H1 (cell line): ENCODE measurements at regions not wholly inside any gene's neighbourhood (a gene's known extent, or its start where the extent isn't known, plus 50 kb on each side); places are given as distances from the start of the nearest gene placed in this dataset.

Experiments used
- CTCF ChIA-PET: fragments of 300-600 bp; sonication (Branson Sonifier 250); formaldehyde crosslinking; loops from one replicate; lab custom pipeline; 2021; ENCODE audit not compliant: partially characterized antibody; lab: Charles Lee
- POLR2A ChIA-PET: fragments of 300-600 bp; sonication (Branson Sonifier 250); formaldehyde crosslinking; loops from one replicate; lab custom pipeline; 2021; ENCODE audit warnings: inconsistent platforms; ENCODE audit not compliant: partially characterized antibody; lab: Charles Lee
- DNase-seq, 2 experiments: peaks; one replicate each; pipeline versions ENCODE4 v3.0.0 to v3.0.0-alpha.2; 2010 to 2022; ENCODE audit warnings: low spot score in 2 of 2, low read depth in 1 of 2, mixed read lengths in 1 of 2
- FAIRE-seq: peaks from 2 replicates; lab custom pipeline; 2011; peaks lifted over from hg19 to GRCh38; lab: Jason Lieb, UNC
- H2AFZ ChIP-seq: 2 replicates; pipeline ENCODE4 v1.8.1; 2012; ENCODE audit warnings: low read length, inconsistent platforms
- H2AK5ac ChIP-seq: 2 replicates; pipeline ENCODE4 v1.6.1; 2013; ENCODE audit warnings: low read depth, low read length
- H2BK120ac ChIP-seq: replicated peaks from 2 replicates; pipeline ENCODE3; 2013; ENCODE audit warnings: low read depth, low read length, inconsistent platforms
- H2BK12ac ChIP-seq: 2 replicates; pipeline ENCODE4 v1.6.1; 2013; ENCODE audit warnings: low read depth, low read length
- H2BK15ac ChIP-seq: 2 replicates; pipeline ENCODE4 v1.6.1; 2013; ENCODE audit warnings: low read length
- H2BK20ac ChIP-seq: 2 replicates; pipeline ENCODE4 v1.6.1; 2013; ENCODE audit warnings: low read length
- H2BK5ac ChIP-seq: 2 replicates; pipeline ENCODE4 v1.6.1; 2013; ENCODE audit warnings: low read depth, low read length
- H3K14ac ChIP-seq: 2 replicates; pipeline ENCODE4 v1.6.1; 2013; ENCODE audit warnings: inconsistent platforms; ENCODE audit not compliant: insufficient read length
- H3K18ac ChIP-seq: 2 replicates; pipeline ENCODE4 v1.6.1; 2013; ENCODE audit warnings: low read length; ENCODE audit errors: extremely low read depth
- H3K23ac ChIP-seq: 2 replicates; pipeline ENCODE4 v1.6.1; 2013; ENCODE audit warnings: inconsistent platforms; ENCODE audit not compliant: insufficient read length
- H3K23me2 ChIP-seq: 2 replicates; pipeline ENCODE4 v1.6.1; 2013; ENCODE audit warnings: low read depth, low read length
- H3K27ac ChIP-seq: 2 replicates; pipeline ENCODE4 v1.6.1; 2011; ENCODE audit warnings: low read depth, low read length, inconsistent platforms
- H3K27me3 ChIP-seq, 4 experiments: replicated peaks in 1 of 4; 1 replicate in 1 of 4; 2 replicates in 3 of 4; pipeline versions ENCODE4 v1.6.1 to v1.8.1; 2011 to 2013; ENCODE audit warnings: low read length in 3 of 4, mild to moderate bottlenecking in 3 of 4, inconsistent platforms in 2 of 4, mixed read lengths in 2 of 4, moderate library complexity in 1 of 4; ENCODE audit not compliant: control insufficient read depth in 3 of 4, insufficient read depth in 3 of 4; ENCODE audit errors: extremely low read depth in 1 of 4
- H3K36me3 ChIP-seq, 4 experiments: 2 replicates each; pipeline versions ENCODE4 v1.6.1 to v1.8.1; 2011 to 2013; ENCODE audit warnings: mild to moderate bottlenecking in 4 of 4, low read length in 3 of 4, moderate library complexity in 2 of 4, control low read depth in 1 of 4, inconsistent platforms in 1 of 4; ENCODE audit not compliant: insufficient read depth in 4 of 4, control insufficient read depth in 2 of 4
- H3K4ac ChIP-seq: replicated peaks from 2 replicates; pipeline ENCODE3; 2013; ENCODE audit warnings: low read length, low read depth, mixed read lengths, inconsistent platforms; ENCODE audit not compliant: insufficient read length
- H3K4me1 ChIP-seq, 4 experiments: replicated peaks in 1 of 4; 1 replicate in 1 of 4; 2 replicates in 3 of 4; pipeline versions ENCODE4 v1.6.1 to v1.8.1; 2011 to 2013; ENCODE audit warnings: low read length in 3 of 4, inconsistent platforms in 2 of 4, mixed read lengths in 1 of 4; ENCODE audit not compliant: insufficient read depth in 4 of 4, control insufficient read depth in 3 of 4
- H3K4me2 ChIP-seq, 2 experiments: 2 replicates each; pipeline versions ENCODE4 v1.6.1 to v1.8.1; 2011 to 2013; ENCODE audit warnings: low read depth in 2 of 2, low read length in 2 of 2, control low read depth in 1 of 2, inconsistent platforms in 1 of 2, mild to moderate bottlenecking in 1 of 2; ENCODE audit not compliant: insufficient read depth in 1 of 2
- H3K4me3 ChIP-seq, 4 experiments: fragments of 200-600, 300-600 bp in 1 of 4; sonication (generic), shearing (Covaris generic), sonication (Bioruptor Twin) in 1 of 4; 2 replicates each; pipeline versions ENCODE4 v1.5.1 to v1.8.1; 2011 to 2016; ENCODE audit warnings: low read length in 4 of 4, low read depth in 3 of 4, control low read depth in 2 of 4, inconsistent platforms in 2 of 4, mild to moderate bottlenecking in 2 of 4, mixed read lengths in 1 of 4, moderate library complexity in 1 of 4; ENCODE audit not compliant: insufficient read depth in 2 of 4; ENCODE audit errors: extremely low read depth in 1 of 4
- H3K56ac ChIP-seq: replicated peaks from 2 replicates; pipeline ENCODE3; 2013; ENCODE audit warnings: low read depth, mild to moderate bottlenecking, mixed read lengths, low read length, inconsistent platforms; ENCODE audit not compliant: insufficient read length
- H3K79me1 ChIP-seq: 2 replicates; pipeline ENCODE4 v1.6.1; 2013; ENCODE audit warnings: low read depth, low read length, control low read depth
- H3K79me2 ChIP-seq, 2 experiments: 2 replicates each; pipeline versions ENCODE4 v1.6.1 to v1.8.1; 2012 to 2013; ENCODE audit warnings: low read length in 2 of 2, mild to moderate bottlenecking in 2 of 2, inconsistent platforms in 1 of 2; ENCODE audit not compliant: insufficient read depth in 2 of 2, control insufficient read depth in 1 of 2
- H3K9ac ChIP-seq, 4 experiments: replicated peaks in 1 of 4; 1 replicate in 1 of 4; 2 replicates in 3 of 4; pipeline versions ENCODE4 v1.6.1 to v1.8.1; 2011 to 2013; ENCODE audit warnings: low read depth in 3 of 4, low read length in 3 of 4, control low read depth in 2 of 4, mild to moderate bottlenecking in 2 of 4, moderate library complexity in 2 of 4, inconsistent platforms in 1 of 4; ENCODE audit errors: extremely low read depth in 1 of 4
- H3K9me3 ChIP-seq, 2 experiments: 2 replicates each; pipeline versions ENCODE4 v1.6.1 to v1.8.1; 2012 to 2013; ENCODE audit warnings: mild to moderate bottlenecking in 2 of 2, moderate library complexity in 2 of 2, control low read depth in 1 of 2, inconsistent platforms in 1 of 2, low read depth in 1 of 2, low read length in 1 of 2, mixed read lengths in 1 of 2; ENCODE audit not compliant: insufficient read depth in 2 of 2
- H4K20me1 ChIP-seq, 2 experiments: replicated peaks in 1 of 2; 2 replicates each; pipeline versions ENCODE3 to v1.8.1; 2011 to 2013; ENCODE audit warnings: inconsistent platforms in 2 of 2, low read length in 2 of 2, mild to moderate bottlenecking in 1 of 2; ENCODE audit not compliant: insufficient read depth in 2 of 2, control insufficient read depth in 1 of 2
- H4K5ac ChIP-seq: 2 replicates; pipeline ENCODE4 v1.6.1; 2013; ENCODE audit warnings: low read length, low read depth, mixed read lengths, inconsistent platforms; ENCODE audit not compliant: insufficient read length
- H4K8ac ChIP-seq: 2 replicates; pipeline ENCODE4 v1.8.0; 2013; ENCODE audit warnings: mild to moderate bottlenecking, moderate library complexity, low read length, inconsistent platforms; ENCODE audit not compliant: insufficient read depth; ENCODE audit errors: extremely low read depth
- H4K91ac ChIP-seq: replicated peaks from 2 replicates; pipeline ENCODE3; 2013; ENCODE audit warnings: low read length, mixed read lengths, inconsistent platforms; ENCODE audit not compliant: insufficient read length
- ASH2L ChIP-seq: fragments of 200-600, 300-600 bp; sonication (generic); IDR thresholded peaks from one replicate; pipeline ENCODE4 v1.7.1; 2017; ENCODE audit warnings: low read length
- BRCA1 ChIP-seq: IDR thresholded peaks from 2 replicates; pipeline ENCODE4 v1.6.1; 2012; ENCODE audit warnings: low read depth, low read length, improper control_type of control experiment
- CBX5 ChIP-seq: fragments of 300-800, 300-1000 bp; sonication (generic); IDR thresholded peaks from 2 replicates; pipeline ENCODE4 v1.7.1; 2016; ENCODE audit warnings: antibody characterized with exemption, low read length, low read depth
- CBX8 ChIP-seq: fragments of 300-800, 300-1000 bp; sonication (generic); IDR thresholded peaks from 2 replicates; pipeline ENCODE4 v1.7.1; 2016; ENCODE audit warnings: low read depth, low read length, borderline replicate concordance
- CTBP2 ChIP-seq: IDR thresholded peaks from 2 replicates; pipeline ENCODE4 v1.7.0; 2011; ENCODE audit warnings: borderline replicate concordance, mild to moderate bottlenecking, moderate library complexity, mixed read lengths, low read length; ENCODE audit not compliant: insufficient read depth, insufficient read length
- EGR1 ChIP-seq: IDR thresholded peaks from 2 replicates; pipeline ENCODE4 v1.6.1; 2011; ENCODE audit warnings: low read depth, low read length, borderline replicate concordance
- FOSL1 ChIP-seq: IDR thresholded peaks from 2 replicates; pipeline ENCODE4 v1.6.1; 2011; ENCODE audit warnings: mild to moderate bottlenecking, low read depth, low read length, moderate library complexity; ENCODE audit not compliant: insufficient read depth
- HDAC2 ChIP-seq, 2 experiments: fragments of 300-600 bp in 1 of 2; sonication (generic) in 1 of 2; IDR thresholded peaks; 2 replicates each; pipeline ENCODE4 v1.6.1; 2011 to 2012; ENCODE audit warnings: low read depth in 2 of 2, low read length in 2 of 2, mild to moderate bottlenecking in 2 of 2, moderate library complexity in 2 of 2, borderline replicate concordance in 1 of 2, inconsistent platforms in 1 of 2
- HDAC6 ChIP-seq: IDR thresholded peaks from one replicate; pipeline ENCODE4 v1.7.1; 2012; ENCODE audit warnings: low read depth, mild to moderate bottlenecking, inconsistent platforms, low read length, moderate library complexity
- KDM4A ChIP-seq: IDR thresholded peaks from one replicate; pipeline ENCODE4 v1.7.1; 2012; ENCODE audit warnings: low read depth, mild to moderate bottlenecking, moderate library complexity, low read length, inconsistent platforms; ENCODE audit not compliant: severe bottlenecking
- RXRA ChIP-seq: IDR thresholded peaks from 2 replicates; pipeline ENCODE4 v1.6.1; 2011; ENCODE audit warnings: low read depth, mild to moderate bottlenecking, low read length, moderate library complexity; ENCODE audit not compliant: insufficient read depth
- SIX5 ChIP-seq: IDR thresholded peaks from 2 replicates; pipeline ENCODE4 v1.6.1; 2011; ENCODE audit warnings: mild to moderate bottlenecking, low read depth, low read length
- SP2 ChIP-seq: IDR thresholded peaks from 2 replicates; pipeline ENCODE4 v1.6.1; 2012; ENCODE audit warnings: mild to moderate bottlenecking, low read length, inconsistent platforms
- WGBS, 2 experiments: shearing (Covaris generic) in 1 of 2; methylation state at CpG; one replicate each; pipeline versions ENCODE4 v1.1.6 to v1.1.7; 2013 to 2015; ENCODE audit warnings: low lambda C conversion rate in 2 of 2, mixed read lengths in 2 of 2, inconsistent platforms in 1 of 2, low coverage in 1 of 2, missing lambda C conversion rate in 1 of 2; ENCODE audit not compliant: insufficient replicate concordance in 2 of 2, insufficient coverage in 1 of 2, insufficient read length in 1 of 2; ENCODE audit errors: extremely low coverage in 1 of 2, missing lambda C conversion rate in 1 of 2; 5-methylcytosine and 5-hydroxymethylcytosine counted together

DNA sequence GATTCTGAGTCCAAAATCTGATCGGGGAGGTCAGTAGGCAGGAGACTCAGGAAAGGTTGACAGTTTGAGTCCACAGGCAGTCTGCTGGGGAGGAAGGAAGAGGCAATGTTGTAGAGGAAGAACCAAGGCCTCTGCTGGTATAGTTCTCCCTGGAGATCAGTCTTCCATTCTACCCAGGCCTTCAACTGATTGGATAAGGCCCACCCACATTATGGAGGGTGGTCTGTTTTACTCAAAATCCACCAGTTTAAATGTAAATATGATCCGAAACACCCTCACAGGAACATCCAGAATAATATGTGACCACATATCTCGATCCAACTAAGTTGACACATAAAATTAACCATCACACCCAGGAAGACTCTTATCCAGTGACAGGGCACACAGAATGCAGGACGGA, 425.3 kb upstream of the ZMIZ1 start:
- H3K4me1 ChIP-seq: no peaks in the 10 kb centered on the region
- no peaks in the 10 kb centered on the region for H3K79me2 ChIP-seq
- H2BK5ac ChIP-seq: no peak overlapping the region
- FAIRE-seq (no peak), DNase-seq (no peak)
- H3K79me1 ChIP-seq: no peaks in the 10 kb centered on the region
- H3K23me2 ChIP-seq: no peaks in the 10 kb centered on the region
- no peak overlapping the region for H3K9ac ChIP-seq
- H2BK120ac ChIP-seq: no peak overlapping the region
- ChIA-PET CTCF (interaction anchor here (2.2 kb wide), 1 partner anchor 13 kb away, joined by 7 read pairs; no protein-coding TSS in a partner anchor), POLR2A (no interaction called here)
- H3K4ac ChIP-seq: no peak overlapping the region
- H3K27ac ChIP-seq: no peak overlapping the region
- no peak overlapping the region for H4K5ac ChIP-seq
- no peak overlapping the region for H3K56ac ChIP-seq
- no peaks in the 10 kb centered on the region for H3K27me3 ChIP-seq
- H3K18ac ChIP-seq: no peak overlapping the region
- no peak overlapping the region for H4K8ac ChIP-seq
- 92% methylated on average over 4 of the region's 4 CpGs; no CpG with 5 or more reads in 1 of the 2 experiments for WGBS, 2 experiments
- H2BK12ac ChIP-seq: no peak overlapping the region
- H2AFZ ChIP-seq: no peak overlapping the region
- H3K36me3 ChIP-seq: no peaks in the 10 kb centered on the region
- H2AK5ac ChIP-seq: no peak overlapping the region
- peaks cover 0 to 5% of the 10 kb centered on the region in 2 experiments; a peak in 1 of 4 replicates for H3K9me3 ChIP-seq
- no peak overlapping the region for H3K23ac ChIP-seq
- H4K20me1 ChIP-seq: no peaks in the 10 kb centered on the region
- H3K14ac ChIP-seq: no peak overlapping the region
- H2BK20ac ChIP-seq: no peak overlapping the region
- H2BK15ac ChIP-seq: no peak overlapping the region
- no peak overlapping the region for H4K91ac ChIP-seq
- H3K4me3 ChIP-seq: no peak overlapping the region
- H3K4me2 ChIP-seq: no peak overlapping the region
- TF ChIP-seq ASH2L (no peak), SP2 (no peak), HDAC2 (IDR thresholded peaks at IDR 0.05; ENCODE audit: borderline replicate concordance in 1 of 2, low read depth in 2 of 2, low read length in 2 of 2) (no peak), CTBP2 (no peak), SIX5 (no peak), BRCA1 (no peak), FOSL1 (no peak), KDM4A (no peak), RXRA (no peak), EGR1 (no peak), CBX8 (no peak), HDAC6 (no peak), CBX5 (no peak)
